ENCODE measurements at regions not wholly inside any gene's neighbourhood (a gene's known extent, or its start where the extent isn't known, plus 50 kb on each side); places are given as distances from the start of the nearest gene placed in this dataset.

GRCh38 chr3:76178412-76178811 is 393.1 kb upstream of the ZNF717 start:
- Histone ChIP-seq H3K36me3 (no peaks in the 10 kb centered on the region), H3K27ac (replicated peaks in 1 of 4) (no peak overlapping the region), H3K4me1 (no peaks in the 10 kb centered on the region), H3K4me3 (no peak overlapping the region), H3K27me3 (no peaks in the 10 kb centered on the region), H3K9me3 (peaks cover 0 to 4% (median 0%) of the 10 kb centered on the region in 4 donors)
- WGBS: 89% methylated on average over 3 of the region's 3 CpGs
- intact Hi-C loops (cut with DNase I): no loop called here
- TF ChIP-seq POLR2A (IDR thresholded peaks at IDR 0.05; ENCODE audit: low read depth): no peak
- no peak for TF ChIP-seq CTCF (IDR thresholded peaks at IDR 0.05)
- no peak for TF ChIP-seq EP300 (IDR thresholded peaks at IDR 0.05)
- no peak for TF ChIP-seq POLR2AphosphoS5 (IDR thresholded peaks at IDR 0.05)
- DNase-seq (ENCODE audit: extremely low spot score): no peak

- Histone ChIP-seq H3K27me3 (no peaks in the 10 kb centered on the region), H3K4me3 (no peak overlapping the region), H3K4me1 (no peaks in the 10 kb centered on the region), H3K27ac (replicated peaks in 1 of 4) (no peak overlapping the region), H3K36me3 (no peaks in the 10 kb centered on the region), H3K9me3 (no peaks in the 10 kb centered on the region)
- intact Hi-C loops (cut with DNase I): no loop called here
- DNase-seq (ENCODE audit: extremely low spot score): no peak
- 77% methylated on average over 2 of the region's 2 CpGs for WGBS
- TF ChIP-seq CTCF (IDR thresholded peaks at IDR 0.05) (no peak), POLR2A (IDR thresholded peaks at IDR 0.05; ENCODE audit: low read depth) (no peak), EP300 (IDR thresholded peaks at IDR 0.05) (no peak), POLR2AphosphoS5 (IDR thresholded peaks at IDR 0.05) (no peak)
Observed at GRCh38 chr3:76181213-76181612, 395.9 kb upstream of the ZNF717 start.

GRCh38 chr3:76198086-76198485 is 412.7 kb upstream of the ZNF717 start:
- no peak for TF ChIP-seq CTCF (IDR thresholded peaks at IDR 0.05)
- TF ChIP-seq POLR2A (IDR thresholded peaks at IDR 0.05; ENCODE audit: low read depth): no peak
- TF ChIP-seq EP300 (IDR thresholded peaks at IDR 0.05): no peak
- DNase-seq (ENCODE audit: extremely low spot score): no peak
- H3K27me3 ChIP-seq: no peaks in the 10 kb centered on the region

GRCh38 chr3:76199382-76199781 is 414.0 kb upstream of the ZNF717 start:
- Histone ChIP-seq H3K4me3 (no peak overlapping the region), H3K27me3 (no peaks in the 10 kb centered on the region), H3K36me3 (no peaks in the 10 kb centered on the region), H3K27ac (replicated peaks in 1 of 4) (no peak overlapping the region), H3K4me1 (no peaks in the 10 kb centered on the region), H3K9me3 (no peaks in the 10 kb centered on the region)
- TF ChIP-seq EP300 (IDR thresholded peaks at IDR 0.05) (no peak), POLR2AphosphoS5 (IDR thresholded peaks at IDR 0.05) (no peak), CTCF (IDR thresholded peaks at IDR 0.05) (no peak), POLR2A (IDR thresholded peaks at IDR 0.05; ENCODE audit: low read depth) (no peak)
- no peak for DNase-seq (ENCODE audit: extremely low spot score)
- intact Hi-C loops (cut with DNase I): no loop called here
- WGBS: 73% methylated on average over 5 of the region's 5 CpGs

More at GRCh38 chr3:76198086-76198485, 412.7 kb upstream of the ZNF717 start:
- H3K36me3 ChIP-seq: no peaks in the 10 kb centered on the region
- no peaks in the 10 kb centered on the region for H3K4me1 ChIP-seq
- no peak overlapping the region for H3K4me3 ChIP-seq
- no peaks in the 10 kb centered on the region for H3K9me3 ChIP-seq
- 50% methylated on average over 1 of the region's 1 CpG for WGBS
- intact Hi-C loops (cut with DNase I): no loop called here
- H3K27ac ChIP-seq (replicated peaks in 1 of 4): no peak overlapping the region

GRCh38 chr3:76203578-76203977 is 418.2 kb upstream of the ZNF717 start:
- intact Hi-C loops (cut with DNase I): no loop called here
- no peak for DNase-seq (ENCODE audit: extremely low spot score)
- no peaks in the 10 kb centered on the region for H3K36me3 ChIP-seq
- no peaks in the 10 kb centered on the region for H3K27me3 ChIP-seq
- H3K27ac ChIP-seq (replicated peaks in 1 of 4): no peak overlapping the region
- H3K9me3 ChIP-seq: no peaks in the 10 kb centered on the region
- 75% methylated on average over 12 of the region's 12 CpGs for WGBS
- no peaks in the 10 kb centered on the region for H3K4me1 ChIP-seq
- H3K4me3 ChIP-seq: no peak overlapping the region
- no peak for TF ChIP-seq CTCF (IDR thresholded peaks at IDR 0.05)
- no peak for TF ChIP-seq POLR2A (IDR thresholded peaks at IDR 0.05; ENCODE audit: low read depth)
- no peak for TF ChIP-seq POLR2AphosphoS5 (IDR thresholded peaks at IDR 0.05)
- no peak for TF ChIP-seq EP300 (IDR thresholded peaks at IDR 0.05)

All from esophagus muscularis mucosa (tissue), 4 donors.